ENCODE measurements at regions not wholly inside any gene's neighbourhood (a gene's known extent, or its start where the extent isn't known, plus 50 kb on each side); places are given as distances from the start of the nearest gene placed in this dataset.

- Histone ChIP-seq H3K27ac (ENCODE audit: low read depth in 1 of 2, low read length in 1 of 2) (no peak overlapping the region), H3K4me3 (ENCODE audit: low read length in 2 of 2) (no peak overlapping the region), H3K9me3 (ENCODE audit: control insufficient read depth in 2 of 2, insufficient read depth in 1 of 2, low read length in 1 of 2) (no peaks in the 10 kb centered on the region), H3K27me3 (ENCODE audit: control insufficient read depth in 2 of 2, insufficient read depth in 1 of 2, low read length in 1 of 2) (no peaks in the 10 kb centered on the region), H3K36me3 (ENCODE audit: control insufficient read depth in 2 of 2, insufficient read depth in 2 of 2, low read length in 1 of 2) (no peaks in the 10 kb centered on the region), H3K4me1 (ENCODE audit: control insufficient read depth in 2 of 2, insufficient read depth in 2 of 2, low read length in 2 of 2) (no peaks in the 10 kb centered on the region)
- no peak for DNase-seq (ENCODE audit: low read depth in 6 of 9, low spot score in 9 of 9)
- 96% methylated on average over 7 of the region's 7 CpGs for WGBS
Measured at GRCh38 chr5:172577267-172577909, 63.7 kb upstream of the NEURL1B start.

- H3K27ac ChIP-seq (ENCODE audit: low read depth in 1 of 2, low read length in 1 of 2): no peak overlapping the region
- no peaks in the 10 kb centered on the region for H3K9me3 ChIP-seq (ENCODE audit: control insufficient read depth in 2 of 2, insufficient read depth in 1 of 2, low read length in 1 of 2)
- H3K27me3 ChIP-seq (ENCODE audit: control insufficient read depth in 2 of 2, insufficient read depth in 1 of 2, low read length in 1 of 2): no peaks in the 10 kb centered on the region
- no peak for DNase-seq (ENCODE audit: low read depth in 6 of 9, low spot score in 9 of 9)
- H3K36me3 ChIP-seq (ENCODE audit: control insufficient read depth in 2 of 2, insufficient read depth in 2 of 2, low read length in 1 of 2): no peaks in the 10 kb centered on the region
- 94% methylated on average over 10 of the region's 10 CpGs for WGBS
- H3K4me3 ChIP-seq (ENCODE audit: low read length in 2 of 2): no peak overlapping the region
- no peaks in the 10 kb centered on the region for H3K4me1 ChIP-seq (ENCODE audit: control insufficient read depth in 2 of 2, insufficient read depth in 2 of 2, low read length in 2 of 2)
Measured at GRCh38 chr5:172575816-172576545, 65.1 kb upstream of the NEURL1B start.

GRCh38 chr5:172575416-172575815 is 65.6 kb upstream of the NEURL1B start:
- no peaks in the 10 kb centered on the region for H3K9me3 ChIP-seq (ENCODE audit: control insufficient read depth in 2 of 2, insufficient read depth in 1 of 2, low read length in 1 of 2)
- no peak for DNase-seq (ENCODE audit: low read depth in 6 of 9, low spot score in 9 of 9)
- H3K4me1 ChIP-seq (ENCODE audit: control insufficient read depth in 2 of 2, insufficient read depth in 2 of 2, low read length in 2 of 2): no peaks in the 10 kb centered on the region
- 96% methylated on average over 8 of the region's 8 CpGs for WGBS
- no peak overlapping the region for H3K4me3 ChIP-seq (ENCODE audit: low read length in 2 of 2)
- H3K36me3 ChIP-seq (ENCODE audit: control insufficient read depth in 2 of 2, insufficient read depth in 2 of 2, low read length in 1 of 2): no peaks in the 10 kb centered on the region
- no peaks in the 10 kb centered on the region for H3K27me3 ChIP-seq (ENCODE audit: control insufficient read depth in 2 of 2, insufficient read depth in 1 of 2, low read length in 1 of 2)
- H3K27ac ChIP-seq (ENCODE audit: low read depth in 1 of 2, low read length in 1 of 2): no peak overlapping the region

- H3K36me3 ChIP-seq (ENCODE audit: control insufficient read depth in 2 of 2, insufficient read depth in 2 of 2, low read length in 1 of 2): no peaks in the 10 kb centered on the region
- no peaks in the 10 kb centered on the region for H3K4me1 ChIP-seq (ENCODE audit: control insufficient read depth in 2 of 2, insufficient read depth in 2 of 2, low read length in 2 of 2)
- H3K4me3 ChIP-seq (ENCODE audit: low read length in 2 of 2): no peak overlapping the region
- WGBS: 25% methylated on average over 3 of the region's 3 CpGs
- no peaks in the 10 kb centered on the region for H3K27me3 ChIP-seq (ENCODE audit: control insufficient read depth in 2 of 2, insufficient read depth in 1 of 2, low read length in 1 of 2)
- no peak overlapping the region for H3K27ac ChIP-seq (ENCODE audit: low read depth in 1 of 2, low read length in 1 of 2)
- DNase-seq (ENCODE audit: low read depth in 6 of 9, low spot score in 9 of 9): no peak
- no peaks in the 10 kb centered on the region for H3K9me3 ChIP-seq (ENCODE audit: control insufficient read depth in 2 of 2, insufficient read depth in 1 of 2, low read length in 1 of 2)
Measured at GRCh38 chr5:172574871-172575223, 66.2 kb upstream of the NEURL1B start.

GRCh38 chr5:172573986-172574870 is 66.8 kb upstream of the NEURL1B start:
- Histone ChIP-seq H3K9me3 (ENCODE audit: control insufficient read depth in 2 of 2, insufficient read depth in 1 of 2, low read length in 1 of 2) (no peaks in the 10 kb centered on the region), H3K4me1 (ENCODE audit: control insufficient read depth in 2 of 2, insufficient read depth in 2 of 2, low read length in 2 of 2) (peaks cover 0 to 2% of the 10 kb centered on the region in 2 donors), H3K36me3 (ENCODE audit: control insufficient read depth in 2 of 2, insufficient read depth in 2 of 2, low read length in 1 of 2) (no peaks in the 10 kb centered on the region), H3K27me3 (ENCODE audit: control insufficient read depth in 2 of 2, insufficient read depth in 1 of 2, low read length in 1 of 2) (no peaks in the 10 kb centered on the region), H3K4me3 (ENCODE audit: low read length in 2 of 2) (no peak overlapping the region), H3K27ac (ENCODE audit: low read depth in 1 of 2, low read length in 1 of 2) (peak overlapping the region in 1 of 2 donors; percentile 26)
- DNase-seq (ENCODE audit: low read depth in 6 of 9, low spot score in 9 of 9): no peak
- WGBS: 91% methylated on average over 12 of the region's 12 CpGs

GRCh38 chr5:172573120-172573882 is 67.8 kb upstream of the NEURL1B start:
- Histone ChIP-seq H3K27ac (ENCODE audit: low read depth in 1 of 2, low read length in 1 of 2) (no peak overlapping the region), H3K36me3 (ENCODE audit: control insufficient read depth in 2 of 2, insufficient read depth in 2 of 2, low read length in 1 of 2) (no peaks in the 10 kb centered on the region), H3K4me1 (ENCODE audit: control insufficient read depth in 2 of 2, insufficient read depth in 2 of 2, low read length in 2 of 2) (peaks cover 0 to 2% of the 10 kb centered on the region in 2 donors), H3K9me3 (ENCODE audit: control insufficient read depth in 2 of 2, insufficient read depth in 1 of 2, low read length in 1 of 2) (no peaks in the 10 kb centered on the region), H3K27me3 (ENCODE audit: control insufficient read depth in 2 of 2, insufficient read depth in 1 of 2, low read length in 1 of 2) (no peaks in the 10 kb centered on the region), H3K4me3 (ENCODE audit: low read length in 2 of 2) (no peak overlapping the region)
- WGBS: 82% methylated on average over 13 of the region's 13 CpGs
- no peak for DNase-seq (ENCODE audit: low read depth in 6 of 9, low spot score in 9 of 9)

- Histone ChIP-seq H3K27ac (ENCODE audit: low read depth in 1 of 2, low read length in 1 of 2) (no peak overlapping the region), H3K4me1 (ENCODE audit: control insufficient read depth in 2 of 2, insufficient read depth in 2 of 2, low read length in 2 of 2) (peaks cover 0 to 2% of the 10 kb centered on the region in 2 donors), H3K9me3 (ENCODE audit: control insufficient read depth in 2 of 2, insufficient read depth in 1 of 2, low read length in 1 of 2) (no peaks in the 10 kb centered on the region), H3K4me3 (ENCODE audit: low read length in 2 of 2) (no peak overlapping the region), H3K27me3 (ENCODE audit: control insufficient read depth in 2 of 2, insufficient read depth in 1 of 2, low read length in 1 of 2) (no peaks in the 10 kb centered on the region), H3K36me3 (ENCODE audit: control insufficient read depth in 2 of 2, insufficient read depth in 2 of 2, low read length in 1 of 2) (no peaks in the 10 kb centered on the region)
- WGBS: 78% methylated on average over 3 of the region's 3 CpGs
- no peak for DNase-seq (ENCODE audit: low read depth in 6 of 9, low spot score in 9 of 9)
Measured at GRCh38 chr5:172572440-172572839, 68.6 kb upstream of the NEURL1B start.

- Histone ChIP-seq H3K27ac (ENCODE audit: low read depth in 1 of 2, low read length in 1 of 2) (no peak overlapping the region), H3K4me3 (ENCODE audit: low read length in 2 of 2) (no peak overlapping the region), H3K9me3 (ENCODE audit: control insufficient read depth in 2 of 2, insufficient read depth in 1 of 2, low read length in 1 of 2) (no peaks in the 10 kb centered on the region), H3K36me3 (ENCODE audit: control insufficient read depth in 2 of 2, insufficient read depth in 2 of 2, low read length in 1 of 2) (no peaks in the 10 kb centered on the region), H3K4me1 (ENCODE audit: control insufficient read depth in 2 of 2, insufficient read depth in 2 of 2, low read length in 2 of 2) (peaks cover 0 to 2% of the 10 kb centered on the region in 2 donors), H3K27me3 (ENCODE audit: control insufficient read depth in 2 of 2, insufficient read depth in 1 of 2, low read length in 1 of 2) (no peaks in the 10 kb centered on the region)
- DNase-seq (ENCODE audit: low read depth in 6 of 9, low spot score in 9 of 9): no peak
- 92% methylated on average over 8 of the region's 8 CpGs for WGBS
Measured at GRCh38 chr5:172571892-172572291, 69.2 kb upstream of the NEURL1B start.
